GM19467 (cell line): ENCODE measurements at regions not wholly inside any gene's neighbourhood (a gene's known extent, or its start where the extent isn't known, plus 50 kb on each side); places are given as distances from the start of the nearest gene placed in this dataset.
"Not testable (repeated sequence)": the region's sequence is repeated elsewhere in the genome, so short reads cannot be mapped to it uniquely, and the experiment has no call there.

Experiments
- ATAC-seq: cut with Tn5 transposase; IDR thresholded peaks from one replicate; pipeline ENCODE4 v1.9.1; 2021; ENCODE audit warnings: mild to moderate bottlenecking, moderate library complexity; ENCODE audit not compliant: unreplicated experiment

GRCh38 chr10:108003061-108003460 lies 838.6 kb upstream of the SORCS1 start:
- ATAC-seq = no peak

GRCh38 chr10:108000365-108000764 lies 835.9 kb upstream of the SORCS1 start:
- no peak for ATAC-seq

GRCh38 chr10:107994621-107995270 lies 830.2 kb upstream of the SORCS1 start:
- ATAC-seq = no peak

GRCh38 chr10:107986571-107986970 lies 822.1 kb upstream of the SORCS1 start:
- ATAC-seq = no peak

- ATAC-seq = no peak
Measured at GRCh38 chr10:107984581-107984980, 820.1 kb upstream of the SORCS1 start.

- no peak for ATAC-seq
Measured at GRCh38 chr10:107984149-107984548, 819.6 kb upstream of the SORCS1 start.

GRCh38 chr10:107978455-107978854 lies 813.9 kb upstream of the SORCS1 start:
- no peak for ATAC-seq

GRCh38 chr10:107971973-107972372 lies 807.5 kb upstream of the SORCS1 start:
- ATAC-seq = no peak

GRCh38 chr10:107971411-107971810 lies 806.9 kb upstream of the SORCS1 start:
- ATAC-seq = no peak

- no peak for ATAC-seq
Measured at GRCh38 chr10:107970512-107970911, 806.0 kb upstream of the SORCS1 start.

- ATAC-seq = no peak
Measured at GRCh38 chr10:107969936-107970335, 805.4 kb upstream of the SORCS1 start.

GRCh38 chr10:107966826-107967225 lies 802.3 kb upstream of the SORCS1 start:
- no peak for ATAC-seq

GRCh38 chr10:107952649-107953556 lies 788.4 kb upstream of the SORCS1 start:
- ATAC-seq = no peak

- not testable (repeated sequence) for ATAC-seq
Measured at GRCh38 chr10:107950411-107951062, 786.0 kb upstream of the SORCS1 start.

- ATAC-seq = no peak
Measured at GRCh38 chr10:107942826-107943225, 778.3 kb upstream of the SORCS1 start.

GRCh38 chr10:107933076-107933475 lies 768.6 kb upstream of the SORCS1 start:
- no peak for ATAC-seq

- ATAC-seq = no peak
Measured at GRCh38 chr10:107931808-107932207, 767.3 kb upstream of the SORCS1 start.

- no peak for ATAC-seq
Measured at GRCh38 chr10:107930037-107930436, 765.5 kb upstream of the SORCS1 start.

- no peak for ATAC-seq
Measured at GRCh38 chr10:107924458-107924857, 760.0 kb upstream of the SORCS1 start.

GRCh38 chr10:107919626-107920235 lies 755.2 kb upstream of the SORCS1 start:
- ATAC-seq = no peak

- ATAC-seq = no peak
Measured at GRCh38 chr10:107918171-107918570, 753.7 kb upstream of the SORCS1 start.
